OCI-LY1 (cell line): ENCODE measurements at regions not wholly inside any gene's neighbourhood (a gene's known extent, or its start where the extent isn't known, plus 50 kb on each side); places are given as distances from the start of the nearest gene placed in this dataset.

Source experiments
- EZH2 ChIP-seq: fragments of 200-600 bp; sonication (generic), shearing (Covaris generic); IDR thresholded peaks from 2 replicates; pipeline ENCODE4 v1.8.0; 2017; ENCODE audit warnings: borderline replicate concordance, mixed run types, mild to moderate bottlenecking, antibody characterized with exemption, low read length, moderate library complexity, mixed read lengths
- TF ChIP-seq, protein P1 (sequence below): fragments of 200-600 bp; sonication (generic), shearing (Covaris generic); IDR thresholded peaks from 2 replicates; pipeline ENCODE4 v1.5.1; 2017; ENCODE audit warnings: mild to moderate bottlenecking, antibody characterized with exemption, low read length, moderate library complexity, mixed read lengths

DNA sequence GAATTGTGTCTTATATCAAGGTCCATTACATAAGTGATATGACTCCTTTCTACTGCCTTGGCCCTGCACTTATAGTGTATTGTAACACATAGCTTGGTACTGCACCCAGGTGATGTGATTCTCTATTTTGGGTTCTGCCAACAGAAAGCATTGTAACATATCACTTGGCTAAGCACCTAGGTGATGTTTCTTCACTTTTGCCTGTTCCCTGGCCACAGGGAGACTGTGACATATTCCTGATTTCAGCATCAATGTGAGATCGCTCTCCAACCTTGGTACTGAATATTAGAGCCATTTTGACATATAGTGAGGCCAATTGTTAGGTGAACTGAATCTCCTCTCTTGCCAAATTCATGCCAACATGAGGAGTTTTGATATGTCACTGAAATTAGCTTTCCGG lies 1010.3 kb upstream of the TSPY4 start:
- TF ChIP-seq, protein P1, sequence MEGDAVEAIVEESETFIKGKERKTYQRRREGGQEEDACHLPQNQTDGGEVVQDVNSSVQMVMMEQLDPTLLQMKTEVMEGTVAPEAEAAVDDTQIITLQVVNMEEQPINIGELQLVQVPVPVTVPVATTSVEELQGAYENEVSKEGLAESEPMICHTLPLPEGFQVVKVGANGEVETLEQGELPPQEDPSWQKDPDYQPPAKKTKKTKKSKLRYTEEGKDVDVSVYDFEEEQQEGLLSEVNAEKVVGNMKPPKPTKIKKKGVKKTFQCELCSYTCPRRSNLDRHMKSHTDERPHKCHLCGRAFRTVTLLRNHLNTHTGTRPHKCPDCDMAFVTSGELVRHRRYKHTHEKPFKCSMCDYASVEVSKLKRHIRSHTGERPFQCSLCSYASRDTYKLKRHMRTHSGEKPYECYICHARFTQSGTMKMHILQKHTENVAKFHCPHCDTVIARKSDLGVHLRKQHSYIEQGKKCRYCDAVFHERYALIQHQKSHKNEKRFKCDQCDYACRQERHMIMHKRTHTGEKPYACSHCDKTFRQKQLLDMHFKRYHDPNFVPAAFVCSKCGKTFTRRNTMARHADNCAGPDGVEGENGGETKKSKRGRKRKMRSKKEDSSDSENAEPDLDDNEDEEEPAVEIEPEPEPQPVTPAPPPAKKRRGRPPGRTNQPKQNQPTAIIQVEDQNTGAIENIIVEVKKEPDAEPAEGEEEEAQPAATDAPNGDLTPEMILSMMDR = no peak
- TF ChIP-seq EZH2 = no peak
